ENCODE measurements at regions not wholly inside any gene's neighbourhood (a gene's known extent, or its start where the extent isn't known, plus 50 kb on each side); places are given as distances from the start of the nearest gene placed in this dataset.

GRCh38 chr12:93177208-93178153, 200.2 kb upstream of the NUDT4 start:
- Histone ChIP-seq H4K91ac (ENCODE audit: insufficient read depth, low read depth, low read length) (peak overlapping the region; percentile 69; the same call in 1 of the 2 replicates), H3K9ac (ENCODE audit: low read depth, low read length) (no peak overlapping the region), H4K5ac (ENCODE audit: low read depth, low read length) (peak overlapping the region; percentile 93), H3K4ac (ENCODE audit: low read depth, low read length) (peak overlapping the region; percentile 95), H4K20me1 (ENCODE audit: insufficient read depth, low read length) (no peaks in the 10 kb centered on the region), H3K4me2 (ENCODE audit: low read depth, low read length) (peak overlapping the region; percentile 26; the same call in 1 of the 2 replicates), H3K36me3 (ENCODE audit: control insufficient read depth, insufficient read depth, low read length) (no peaks in the 10 kb centered on the region), H2AFZ (replicated peaks; ENCODE audit: low read length, poor library complexity) (no peak overlapping the region), H3K79me1 (ENCODE audit: low read depth in 1 of 2, low read length in 2 of 2) (0 out of 4 replicates have a peak, but pooled peaks cover 0 to 4% of the 10 kb centered on the region in 2 experiments), H3K56ac (ENCODE audit: extremely low read depth, insufficient read depth, low read length) (no peak overlapping the region; the same call in 1 of the 2 replicates), H3K4me1 (ENCODE audit: control insufficient read depth, insufficient read depth, low read length) (peaks cover 27% of the 10 kb centered on the region), H2BK15ac (ENCODE audit: low read depth, low read length) (peak overlapping the region; percentile 69; the same call in 1 of the 3 replicates), H3K27me3 (ENCODE audit: control insufficient read depth, insufficient read depth, low read length) (no peaks in the 10 kb centered on the region), H2BK5ac (ENCODE audit: low read depth, low read length, poor library complexity, severe bottlenecking) (peak overlapping the region; percentile 78), H2AK5ac (ENCODE audit: low read depth, low read length) (peak overlapping the region; percentile 77), H3K23ac (ENCODE audit: low read depth, low read length) (peak overlapping the region; percentile 73; the same call in 1 of the 2 replicates), H3K4me3 (ENCODE audit: insufficient read depth, low read depth, low read length) (no peak overlapping the region), H3K14ac (replicated peaks; ENCODE audit: low read depth, low read length) (peak overlapping the region; percentile 90), H3K18ac (ENCODE audit: low read depth, low read length) (peak overlapping the region; percentile 96), H4K8ac (ENCODE audit: low read depth in 2 of 2, low read length in 2 of 2) (peak overlapping the region in 1 of 2 experiments; percentile 69; a peak in 1 of 4 replicates), H2BK20ac (ENCODE audit: low read depth, low read length) (peak overlapping the region; percentile 94), H3K9me3 (ENCODE audit: control insufficient read depth, insufficient read depth, low read length) (no peaks in the 10 kb centered on the region), H2BK120ac (ENCODE audit: low read depth, low read length) (peak overlapping the region; percentile 87), H2AK9ac (replicated peaks; ENCODE audit: low read depth, low read length, poor library complexity) (no peak overlapping the region), H3K27ac (ENCODE audit: insufficient read depth, low read length) (peak overlapping the region; percentile 94; the same call in 1 of the 2 replicates), H3K9me1 (ENCODE audit: insufficient read depth, low read length) (peaks cover 12% of the 10 kb centered on the region)
- ChIA-PET POLR2A (ENCODE audit: unreplicated experiment) (interaction anchor here (0.6 kb wide), 1 partner anchor 9 kb away, joined by 3 read pairs; no protein-coding TSS in a partner anchor), CTCF (interaction anchor here (1.0 kb wide), 1 partner anchor 8 kb away, joined by 4 read pairs; no protein-coding TSS in a partner anchor)
- no TSS peak for BruUV-seq (replicated peaks)
- DNase-seq (no peak), ATAC-seq (ENCODE audit: low read depth) (no peak)
- 96% methylated on average over 5 of the region's 9 CpGs; no CpG with 5 or more reads in 1 of the 2 experiments for WGBS, 2 experiments (ENCODE audit: extremely low coverage in 2 of 2, insufficient read length in 1 of 2)
- no peak for TF ChIP-seq CEBPB (IDR thresholded peaks at IDR 0.05; ENCODE audit: low read depth, low read length)
- no peak for TF ChIP-seq USF2 (IDR thresholded peaks at IDR 0.05; ENCODE audit: low read depth, low read length)
- TF ChIP-seq CHD1 (IDR thresholded peaks at IDR 0.05; ENCODE audit: low read depth, low read length): no peak
- TF ChIP-seq MXI1 (IDR thresholded peaks at IDR 0.05; ENCODE audit: borderline replicate concordance, low read depth, low read length): no peak
- TF ChIP-seq FOS (IDR thresholded peaks at IDR 0.05; ENCODE audit: low read depth, low read length): no peak
- no peak for TF ChIP-seq POLR2A (IDR thresholded peaks at IDR 0.05; ENCODE audit: low read depth, low read length)
- TF ChIP-seq CTCF (conservative IDR thresholded peaks at IDR 0.05; ENCODE audit: low read depth, low read length): no peak
- no peak for TF ChIP-seq SMC3 (IDR thresholded peaks at IDR 0.05; ENCODE audit: low read depth, low read length)
- no peak for TF ChIP-seq RAD21 (IDR thresholded peaks at IDR 0.05; ENCODE audit: low read length)
- TF ChIP-seq MAFK (IDR thresholded peaks at IDR 0.05; ENCODE audit: low read depth, low read length): no peak
- TF ChIP-seq RFX5 (IDR thresholded peaks at IDR 0.05; ENCODE audit: low read depth, low read length): no peak
- no peak for TF ChIP-seq RCOR1 (IDR thresholded peaks at IDR 0.05; ENCODE audit: insufficient replicate concordance, low read length)
- TF ChIP-seq BHLHE40 (IDR thresholded peaks at IDR 0.05; ENCODE audit: low read depth, low read length): no peak
- TF ChIP-seq MAZ (IDR thresholded peaks at IDR 0.05; ENCODE audit: borderline replicate concordance, low read depth, low read length): no peak
- no peak for TF ChIP-seq NFE2L2 (IDR thresholded peaks at IDR 0.05; ENCODE audit: low read depth, low read length)
- dilution Hi-C loops (cut with HindIII; ENCODE audit: low sequenced_read_pairs, unreplicated experiment): no loop called here
- in situ Hi-C loops (cut with MboI; ENCODE audit: low sequenced_read_pairs): no loop called here
- intact Hi-C loops (cut with micrococcal nuclease): loop anchor here (5.0 kb wide), 1 partner anchor 200 kb away; the partner anchor contains the start of gene NUDT4

Data from IMR-90 (cell line).